ENCODE measurements at regions not wholly inside any gene's neighbourhood (a gene's known extent, or its start where the extent isn't known, plus 50 kb on each side); places are given as distances from the start of the nearest gene placed in this dataset.

GRCh38 chr9:95740217-95741004, 135.1 kb upstream of the ERCC6L2 start:
- TF ChIP-seq CTCF (conservative IDR thresholded peaks at IDR 0.05; ENCODE audit: low read depth, low read length) (no peak), USF2 (IDR thresholded peaks at IDR 0.05; ENCODE audit: low read depth, low read length) (no peak), MAFK (IDR thresholded peaks at IDR 0.05; ENCODE audit: low read depth, low read length) (no peak), CHD1 (IDR thresholded peaks at IDR 0.05; ENCODE audit: low read depth, low read length) (no peak)
